H1 (cell line): ENCODE measurements at regions not wholly inside any gene's neighbourhood (a gene's known extent, or its start where the extent isn't known, plus 50 kb on each side); places are given as distances from the start of the nearest gene placed in this dataset.

Source experiments
- CTCF ChIA-PET: fragments of 300-600 bp; sonication (Branson Sonifier 250); formaldehyde crosslinking; loops from one replicate; lab custom pipeline; 2021; ENCODE audit not compliant: partially characterized antibody; lab: Charles Lee
- POLR2A ChIA-PET: fragments of 300-600 bp; sonication (Branson Sonifier 250); formaldehyde crosslinking; loops from one replicate; lab custom pipeline; 2021; ENCODE audit warnings: inconsistent platforms; ENCODE audit not compliant: partially characterized antibody; lab: Charles Lee
- DNase-seq, 2 experiments: peaks; one replicate each; pipeline versions ENCODE4 v3.0.0 to v3.0.0-alpha.2; 2010 to 2022; ENCODE audit warnings: low spot score in 2 of 2, low read depth in 1 of 2, mixed read lengths in 1 of 2
- FAIRE-seq: peaks from 2 replicates; lab custom pipeline; 2011; peaks lifted over from hg19 to GRCh38; lab: Jason Lieb, UNC
- H2AFZ ChIP-seq: 2 replicates; pipeline ENCODE4 v1.8.1; 2012; ENCODE audit warnings: low read length, inconsistent platforms
- H2AK5ac ChIP-seq: 2 replicates; pipeline ENCODE4 v1.6.1; 2013; ENCODE audit warnings: low read depth, low read length
- H2BK120ac ChIP-seq: replicated peaks from 2 replicates; pipeline ENCODE3; 2013; ENCODE audit warnings: low read depth, low read length, inconsistent platforms
- H2BK12ac ChIP-seq: 2 replicates; pipeline ENCODE4 v1.6.1; 2013; ENCODE audit warnings: low read depth, low read length
- H2BK15ac ChIP-seq: 2 replicates; pipeline ENCODE4 v1.6.1; 2013; ENCODE audit warnings: low read length
- H2BK20ac ChIP-seq: 2 replicates; pipeline ENCODE4 v1.6.1; 2013; ENCODE audit warnings: low read length
- H2BK5ac ChIP-seq: 2 replicates; pipeline ENCODE4 v1.6.1; 2013; ENCODE audit warnings: low read depth, low read length
- H3K14ac ChIP-seq: 2 replicates; pipeline ENCODE4 v1.6.1; 2013; ENCODE audit warnings: inconsistent platforms; ENCODE audit not compliant: insufficient read length
- H3K18ac ChIP-seq: 2 replicates; pipeline ENCODE4 v1.6.1; 2013; ENCODE audit warnings: low read length; ENCODE audit errors: extremely low read depth
- H3K23ac ChIP-seq: 2 replicates; pipeline ENCODE4 v1.6.1; 2013; ENCODE audit warnings: inconsistent platforms; ENCODE audit not compliant: insufficient read length
- H3K23me2 ChIP-seq: 2 replicates; pipeline ENCODE4 v1.6.1; 2013; ENCODE audit warnings: low read depth, low read length
- H3K27ac ChIP-seq: 2 replicates; pipeline ENCODE4 v1.6.1; 2011; ENCODE audit warnings: low read depth, low read length, inconsistent platforms
- H3K27me3 ChIP-seq, 4 experiments: replicated peaks in 1 of 4; 1 replicate in 1 of 4; 2 replicates in 3 of 4; pipeline versions ENCODE4 v1.6.1 to v1.8.1; 2011 to 2013; ENCODE audit warnings: low read length in 3 of 4, mild to moderate bottlenecking in 3 of 4, inconsistent platforms in 2 of 4, mixed read lengths in 2 of 4, moderate library complexity in 1 of 4; ENCODE audit not compliant: control insufficient read depth in 3 of 4, insufficient read depth in 3 of 4; ENCODE audit errors: extremely low read depth in 1 of 4
- H3K36me3 ChIP-seq, 4 experiments: 2 replicates each; pipeline versions ENCODE4 v1.6.1 to v1.8.1; 2011 to 2013; ENCODE audit warnings: mild to moderate bottlenecking in 4 of 4, low read length in 3 of 4, moderate library complexity in 2 of 4, control low read depth in 1 of 4, inconsistent platforms in 1 of 4; ENCODE audit not compliant: insufficient read depth in 4 of 4, control insufficient read depth in 2 of 4
- H3K4ac ChIP-seq: replicated peaks from 2 replicates; pipeline ENCODE3; 2013; ENCODE audit warnings: low read length, low read depth, mixed read lengths, inconsistent platforms; ENCODE audit not compliant: insufficient read length
- H3K4me1 ChIP-seq, 4 experiments: replicated peaks in 1 of 4; 1 replicate in 1 of 4; 2 replicates in 3 of 4; pipeline versions ENCODE4 v1.6.1 to v1.8.1; 2011 to 2013; ENCODE audit warnings: low read length in 3 of 4, inconsistent platforms in 2 of 4, mixed read lengths in 1 of 4; ENCODE audit not compliant: insufficient read depth in 4 of 4, control insufficient read depth in 3 of 4
- H3K4me2 ChIP-seq, 2 experiments: 2 replicates each; pipeline versions ENCODE4 v1.6.1 to v1.8.1; 2011 to 2013; ENCODE audit warnings: low read depth in 2 of 2, low read length in 2 of 2, control low read depth in 1 of 2, inconsistent platforms in 1 of 2, mild to moderate bottlenecking in 1 of 2; ENCODE audit not compliant: insufficient read depth in 1 of 2
- H3K4me3 ChIP-seq, 4 experiments: fragments of 200-600, 300-600 bp in 1 of 4; sonication (generic), shearing (Covaris generic), sonication (Bioruptor Twin) in 1 of 4; 2 replicates each; pipeline versions ENCODE4 v1.5.1 to v1.8.1; 2011 to 2016; ENCODE audit warnings: low read length in 4 of 4, low read depth in 3 of 4, control low read depth in 2 of 4, inconsistent platforms in 2 of 4, mild to moderate bottlenecking in 2 of 4, mixed read lengths in 1 of 4, moderate library complexity in 1 of 4; ENCODE audit not compliant: insufficient read depth in 2 of 4; ENCODE audit errors: extremely low read depth in 1 of 4
- H3K56ac ChIP-seq: replicated peaks from 2 replicates; pipeline ENCODE3; 2013; ENCODE audit warnings: low read depth, mild to moderate bottlenecking, mixed read lengths, low read length, inconsistent platforms; ENCODE audit not compliant: insufficient read length
- H3K79me1 ChIP-seq: 2 replicates; pipeline ENCODE4 v1.6.1; 2013; ENCODE audit warnings: low read depth, low read length, control low read depth
- H3K79me2 ChIP-seq, 2 experiments: 2 replicates each; pipeline versions ENCODE4 v1.6.1 to v1.8.1; 2012 to 2013; ENCODE audit warnings: low read length in 2 of 2, mild to moderate bottlenecking in 2 of 2, inconsistent platforms in 1 of 2; ENCODE audit not compliant: insufficient read depth in 2 of 2, control insufficient read depth in 1 of 2
- H3K9ac ChIP-seq, 4 experiments: replicated peaks in 1 of 4; 1 replicate in 1 of 4; 2 replicates in 3 of 4; pipeline versions ENCODE4 v1.6.1 to v1.8.1; 2011 to 2013; ENCODE audit warnings: low read depth in 3 of 4, low read length in 3 of 4, control low read depth in 2 of 4, mild to moderate bottlenecking in 2 of 4, moderate library complexity in 2 of 4, inconsistent platforms in 1 of 4; ENCODE audit errors: extremely low read depth in 1 of 4
- H3K9me3 ChIP-seq, 2 experiments: 2 replicates each; pipeline versions ENCODE4 v1.6.1 to v1.8.1; 2012 to 2013; ENCODE audit warnings: mild to moderate bottlenecking in 2 of 2, moderate library complexity in 2 of 2, control low read depth in 1 of 2, inconsistent platforms in 1 of 2, low read depth in 1 of 2, low read length in 1 of 2, mixed read lengths in 1 of 2; ENCODE audit not compliant: insufficient read depth in 2 of 2
- H4K20me1 ChIP-seq, 2 experiments: replicated peaks in 1 of 2; 2 replicates each; pipeline versions ENCODE3 to v1.8.1; 2011 to 2013; ENCODE audit warnings: inconsistent platforms in 2 of 2, low read length in 2 of 2, mild to moderate bottlenecking in 1 of 2; ENCODE audit not compliant: insufficient read depth in 2 of 2, control insufficient read depth in 1 of 2
- H4K5ac ChIP-seq: 2 replicates; pipeline ENCODE4 v1.6.1; 2013; ENCODE audit warnings: low read length, low read depth, mixed read lengths, inconsistent platforms; ENCODE audit not compliant: insufficient read length
- H4K8ac ChIP-seq: 2 replicates; pipeline ENCODE4 v1.8.0; 2013; ENCODE audit warnings: mild to moderate bottlenecking, moderate library complexity, low read length, inconsistent platforms; ENCODE audit not compliant: insufficient read depth; ENCODE audit errors: extremely low read depth
- H4K91ac ChIP-seq: replicated peaks from 2 replicates; pipeline ENCODE3; 2013; ENCODE audit warnings: low read length, mixed read lengths, inconsistent platforms; ENCODE audit not compliant: insufficient read length
- BACH1 ChIP-seq: IDR thresholded peaks from 2 replicates; pipeline ENCODE4 v1.6.1; 2012; ENCODE audit warnings: low read length, improper control_type of control experiment
- CEBPB ChIP-seq: IDR thresholded peaks from 2 replicates; pipeline ENCODE4 v1.6.1; 2012; ENCODE audit warnings: low read depth, low read length
- CTBP2 ChIP-seq: IDR thresholded peaks from 2 replicates; pipeline ENCODE4 v1.7.0; 2011; ENCODE audit warnings: borderline replicate concordance, mild to moderate bottlenecking, moderate library complexity, mixed read lengths, low read length; ENCODE audit not compliant: insufficient read depth, insufficient read length
- CTCF ChIP-seq, 3 experiments: IDR thresholded peaks; 1 replicate in 2 of 3; 2 replicates in 1 of 3; pipeline versions ENCODE4 v1.5.1 to v1.6.1; 2011; ENCODE audit warnings: low read length in 3 of 3, mild to moderate bottlenecking in 3 of 3, inconsistent platforms in 2 of 3, low read depth in 1 of 3, moderate library complexity in 1 of 3; ENCODE audit not compliant: insufficient read depth in 1 of 3; ENCODE audit errors: control extremely low read depth in 1 of 3
- HDAC2 ChIP-seq, 2 experiments: fragments of 300-600 bp in 1 of 2; sonication (generic) in 1 of 2; IDR thresholded peaks; 2 replicates each; pipeline ENCODE4 v1.6.1; 2011 to 2012; ENCODE audit warnings: low read depth in 2 of 2, low read length in 2 of 2, mild to moderate bottlenecking in 2 of 2, moderate library complexity in 2 of 2, borderline replicate concordance in 1 of 2, inconsistent platforms in 1 of 2
- HDAC6 ChIP-seq: IDR thresholded peaks from one replicate; pipeline ENCODE4 v1.7.1; 2012; ENCODE audit warnings: low read depth, mild to moderate bottlenecking, inconsistent platforms, low read length, moderate library complexity
- KDM1A ChIP-seq: fragments of 200-600, 300-600 bp; sonication (generic); IDR thresholded peaks from 2 replicates; pipeline ENCODE4 v1.7.1; 2016; ENCODE audit warnings: mild to moderate bottlenecking, low read length, borderline replicate concordance
- RNF2 ChIP-seq: fragments of 200-900, 300-1000 bp; sonication (generic); IDR thresholded peaks from 2 replicates; pipeline ENCODE4 v1.7.1; 2016; ENCODE audit warnings: borderline replicate concordance, low read depth, mild to moderate bottlenecking, antibody characterized with exemption, low read length; ENCODE audit not compliant: poor library complexity, severe bottlenecking; ENCODE audit errors: missing control alignments
- SUZ12 ChIP-seq: fragments of 200-600 bp; sonication (generic); IDR thresholded peaks from 2 replicates; pipeline ENCODE4 v1.6.1; 2012; ENCODE audit warnings: mild to moderate bottlenecking, inconsistent platforms, low read length, moderate library complexity, mixed read lengths
- TBP ChIP-seq: IDR thresholded peaks from 2 replicates; pipeline ENCODE4 v1.6.1; 2011; ENCODE audit warnings: low read depth, low read length, improper control_type of control experiment
- ZNF274 ChIP-seq: IDR thresholded peaks from 2 replicates; pipeline ENCODE4 v1.7.0; 2012; ENCODE audit warnings: low read length, borderline replicate concordance; ENCODE audit errors: extremely low read depth
- WGBS, 2 experiments: shearing (Covaris generic) in 1 of 2; methylation state at CpG; one replicate each; pipeline versions ENCODE4 v1.1.6 to v1.1.7; 2013 to 2015; ENCODE audit warnings: low lambda C conversion rate in 2 of 2, mixed read lengths in 2 of 2, inconsistent platforms in 1 of 2, low coverage in 1 of 2, missing lambda C conversion rate in 1 of 2; ENCODE audit not compliant: insufficient replicate concordance in 2 of 2, insufficient coverage in 1 of 2, insufficient read length in 1 of 2; ENCODE audit errors: extremely low coverage in 1 of 2, missing lambda C conversion rate in 1 of 2; 5-methylcytosine and 5-hydroxymethylcytosine counted together

DNA sequence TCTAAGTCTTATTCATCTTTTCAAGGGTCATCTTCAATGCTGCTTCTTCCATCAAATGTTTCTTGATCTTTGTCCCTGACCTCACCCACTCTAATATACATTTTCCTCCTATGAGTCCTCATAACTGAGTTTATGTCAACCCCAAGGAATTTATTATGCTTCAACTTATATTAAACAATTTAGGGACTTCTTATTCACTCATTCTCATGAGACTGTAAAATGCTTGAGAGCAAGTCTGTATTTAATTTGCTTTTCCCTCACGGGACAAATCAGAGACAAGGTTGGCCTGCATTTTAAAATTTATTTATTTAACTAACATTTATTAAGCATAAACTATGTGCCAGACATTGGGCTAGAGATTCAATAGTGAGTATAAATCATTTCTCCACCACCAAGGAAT lies 312.0 kb upstream of the NT5E start:
- Histone ChIP-seq H4K5ac (no peak overlapping the region), H4K91ac (no peak overlapping the region), H2BK20ac (no peak overlapping the region), H3K27ac (no peak overlapping the region), H3K23ac (no peak overlapping the region), H2BK5ac (no peak overlapping the region), H2AFZ (0 out of 2 replicates have a peak overlapping the region, but pooled peaks have one; percentile 76), H3K79me2 (no peaks in the 10 kb centered on the region), H3K4me1 (peaks cover 0 to 4% (median 0%) of the 10 kb centered on the region in 4 experiments; a peak in 1 of 7 replicates), H3K56ac (no peak overlapping the region), H4K20me1 (no peaks in the 10 kb centered on the region), H3K9me3 (no peaks in the 10 kb centered on the region), H2BK12ac (no peak overlapping the region), H2BK120ac (no peak overlapping the region), H3K27me3 (no peaks in the 10 kb centered on the region), H3K4ac (no peak overlapping the region), H3K18ac (no peak overlapping the region), H3K79me1 (no peaks in the 10 kb centered on the region), H3K4me2 (no peak overlapping the region), H3K9ac (no peak overlapping the region), H3K36me3 (no peaks in the 10 kb centered on the region), H3K4me3 (no peak overlapping the region), H4K8ac (no peak overlapping the region), H2BK15ac (no peak overlapping the region), H3K14ac (no peak overlapping the region), H2AK5ac (no peak overlapping the region), H3K23me2 (no peaks in the 10 kb centered on the region)
- DNase-seq (no peak), FAIRE-seq (no peak)
- 100% methylated on average over 1 of the region's 1 CpG; no CpG with 5 or more reads in 1 of the 2 experiments for WGBS, 2 experiments
- POLR2A ChIA-PET: no interaction called here
- CTCF ChIA-PET: no interaction called here
- TF ChIP-seq SUZ12 (no peak), BACH1 (no peak), HDAC2 (IDR thresholded peaks at IDR 0.05; ENCODE audit: borderline replicate concordance in 1 of 2, low read depth in 2 of 2, low read length in 2 of 2) (no peak), ZNF274 (no peak), HDAC6 (no peak), CTBP2 (no peak), KDM1A (no peak), CEBPB (no peak), CTCF (IDR thresholded peaks at IDR 0.05; ENCODE audit: control extremely low read depth in 1 of 3, insufficient read depth in 1 of 3, low read depth in 1 of 3, low read length in 3 of 3) (no peak), RNF2 (no peak), TBP (no peak)
